OCI-LY7 (cell line): ENCODE measurements at regions not wholly inside any gene's neighbourhood (a gene's known extent, or its start where the extent isn't known, plus 50 kb on each side); places are given as distances from the start of the nearest gene placed in this dataset.

Experiments used
- EZH2phosphoT487 ChIP-seq: fragments of 200-600 bp; sonication (generic); IDR thresholded peaks from 2 replicates; pipeline ENCODE4 v1.6.1; 2018; ENCODE audit warnings: low read depth, borderline replicate concordance, mild to moderate bottlenecking, mixed run types, antibody characterized with exemption, low read length, moderate library complexity, mixed read lengths
- TF ChIP-seq, protein P1 (sequence below): fragments of 200-600 bp; sonication (generic); conservative IDR thresholded peaks from 2 replicates; pipeline ENCODE4 v1.5.1; 2014; ENCODE audit warnings: mild to moderate bottlenecking, antibody characterized with exemption, low read length, moderate library complexity, mixed read lengths

GRCh38 chr1:96968983-96969382 is 247.4 kb downstream of the PTBP2 start:
- no peak for TF ChIP-seq EZH2phosphoT487
- TF ChIP-seq, protein P1, sequence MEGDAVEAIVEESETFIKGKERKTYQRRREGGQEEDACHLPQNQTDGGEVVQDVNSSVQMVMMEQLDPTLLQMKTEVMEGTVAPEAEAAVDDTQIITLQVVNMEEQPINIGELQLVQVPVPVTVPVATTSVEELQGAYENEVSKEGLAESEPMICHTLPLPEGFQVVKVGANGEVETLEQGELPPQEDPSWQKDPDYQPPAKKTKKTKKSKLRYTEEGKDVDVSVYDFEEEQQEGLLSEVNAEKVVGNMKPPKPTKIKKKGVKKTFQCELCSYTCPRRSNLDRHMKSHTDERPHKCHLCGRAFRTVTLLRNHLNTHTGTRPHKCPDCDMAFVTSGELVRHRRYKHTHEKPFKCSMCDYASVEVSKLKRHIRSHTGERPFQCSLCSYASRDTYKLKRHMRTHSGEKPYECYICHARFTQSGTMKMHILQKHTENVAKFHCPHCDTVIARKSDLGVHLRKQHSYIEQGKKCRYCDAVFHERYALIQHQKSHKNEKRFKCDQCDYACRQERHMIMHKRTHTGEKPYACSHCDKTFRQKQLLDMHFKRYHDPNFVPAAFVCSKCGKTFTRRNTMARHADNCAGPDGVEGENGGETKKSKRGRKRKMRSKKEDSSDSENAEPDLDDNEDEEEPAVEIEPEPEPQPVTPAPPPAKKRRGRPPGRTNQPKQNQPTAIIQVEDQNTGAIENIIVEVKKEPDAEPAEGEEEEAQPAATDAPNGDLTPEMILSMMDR, result no peak
